Panc1 (cell line): ENCODE measurements at regions not wholly inside any gene's neighbourhood (a gene's known extent, or its start where the extent isn't known, plus 50 kb on each side); places are given as distances from the start of the nearest gene placed in this dataset.

ENCODE experiments used
- ATAC-seq: fragments of 200-7000 bp; cut with Tn5 transposase; 2 replicates; pipeline ENCODE4 v1.9.1; 2020; ENCODE audit warnings: mild to moderate bottlenecking, moderate library complexity
- BruUV-seq: library from RNA; stranded (reverse); fragments of 400-500 nt; replicated peaks from 2 replicates; lab custom pipeline; 2021; lab: Mats Ljungman, UMichigan
- CTCF ChIA-PET: fragments of 300-600 bp; sonication (Branson Sonifier 250); formaldehyde crosslinking; loops from one replicate; lab custom pipeline; 2022; ENCODE audit warnings: antibody characterized with exemption; lab: Charles Lee
- POLR2A ChIA-PET: fragments of 300-600 bp; sonication (Branson Sonifier 250); formaldehyde crosslinking; loops from one replicate; lab custom pipeline; 2022; ENCODE audit warnings: antibody characterized with exemption; lab: Charles Lee
- DNase-seq: peaks from one replicate; pipeline ENCODE4 v3.0.0-alpha.2; 2010; ENCODE audit warnings: low read depth, low spot score
- H3K27ac ChIP-seq: 2 replicates; pipeline ENCODE4 v1.5.1; 2011; ENCODE audit warnings: mild to moderate bottlenecking, low read length, inconsistent platforms
- H3K27me3 ChIP-seq: fragments of 200-500 bp; sonication (Bioruptor generic); 2 replicates; pipeline ENCODE4 v1.6.0; 2014; ENCODE audit warnings: low read length, inconsistent platforms; ENCODE audit not compliant: control insufficient read depth, insufficient read depth
- H3K36me3 ChIP-seq: fragments of 200-500 bp; sonication (Bioruptor generic); 2 replicates; pipeline ENCODE4 v1.5.1; 2014; ENCODE audit warnings: inconsistent platforms, mild to moderate bottlenecking, low read length, moderate library complexity; ENCODE audit not compliant: control insufficient read depth, insufficient read depth
- H3K4me1 ChIP-seq: 2 replicates; pipeline ENCODE4 v1.5.1; 2011; ENCODE audit warnings: inconsistent platforms, mild to moderate bottlenecking, low read length, moderate library complexity; ENCODE audit not compliant: control insufficient read depth, insufficient read depth
- H3K4me3 ChIP-seq, 2 experiments: 2 replicates each; pipeline ENCODE4 v1.5.1; 2011 to 2012; ENCODE audit warnings: low read depth in 2 of 2, low read length in 2 of 2, mild to moderate bottlenecking in 2 of 2, inconsistent platforms in 1 of 2, moderate library complexity in 1 of 2
- H3K9me3 ChIP-seq: fragments of 200-500 bp; sonication (Bioruptor generic); 2 replicates; pipeline ENCODE4 v1.5.1; 2014; ENCODE audit warnings: low read depth, mild to moderate bottlenecking, inconsistent platforms, low read length, moderate library complexity; ENCODE audit not compliant: control insufficient read depth, insufficient read depth
- CTCF ChIP-seq: fragments of 450-650 bp; IDR thresholded peaks from 2 replicates; pipeline ENCODE4 v1.5.1; 2017; ENCODE audit warnings: mild to moderate bottlenecking
- POLR2AphosphoS5 ChIP-seq: IDR thresholded peaks from 2 replicates; pipeline ENCODE4 v1.6.1; 2012; ENCODE audit warnings: mild to moderate bottlenecking, low read depth, low read length, moderate library complexity
- SIN3A ChIP-seq: IDR thresholded peaks from 2 replicates; pipeline ENCODE4 v1.6.1; 2012; ENCODE audit warnings: low read depth, mild to moderate bottlenecking, low read length, moderate library complexity, borderline replicate concordance; ENCODE audit not compliant: insufficient read depth
- TCF7L2 ChIP-seq: IDR thresholded peaks from 2 replicates; pipeline ENCODE4 v1.6.1; 2011; ENCODE audit warnings: mild to moderate bottlenecking, low read depth, low read length, inconsistent platforms
- in situ Hi-C: cut with HindIII; loops from 2 replicates; pipeline ENCODE4 v1.10.0; 2016; ENCODE audit warnings: low sequenced_read_pairs, low pct_unique_long_range_greater_than_20kb
- intact Hi-C: fragments of 100-400 bp; cut with micrococcal nuclease; formaldehyde crosslinking; loops from one replicate; pipeline ENCODE4 v1.10.0; 2022; ENCODE audit not compliant: unreplicated experiment
- TF ChIP-seq, protein P1 (sequence below), 2 experiments: IDR thresholded peaks; 2 replicates each; pipeline ENCODE4 v1.6.1; 2011 to 2012; ENCODE audit warnings: low read depth in 2 of 2, control low read depth in 1 of 2, low read length in 1 of 2, mild to moderate bottlenecking in 1 of 2, moderate library complexity in 1 of 2; ENCODE audit not compliant: insufficient read depth in 1 of 2

DNA sequence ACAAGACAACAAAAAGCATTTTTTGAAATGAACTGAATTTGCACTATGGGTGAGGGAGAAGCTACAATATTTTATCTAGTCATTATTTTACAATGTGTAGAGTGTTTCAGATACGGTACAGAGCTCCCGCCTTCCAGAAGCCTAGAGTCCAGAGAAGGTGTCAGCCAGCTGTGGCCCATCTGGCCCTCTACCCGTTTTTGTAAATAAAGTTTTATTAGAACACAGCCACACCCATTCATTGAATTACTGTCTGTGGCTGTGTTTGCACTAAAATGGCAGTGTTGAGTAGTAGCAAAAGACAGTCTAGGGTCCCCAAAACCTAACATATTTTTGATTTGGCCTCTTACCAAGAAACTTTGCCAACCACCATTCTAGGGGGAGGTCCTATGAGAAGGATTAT lies 162.0 kb downstream of the JCAD start:
- ATAC-seq (no peak), DNase-seq (no peak)
- ChIA-PET CTCF (no interaction called here), POLR2A (no interaction called here)
- Histone ChIP-seq H3K27ac (no peak overlapping the region), H3K27me3 (no peaks in the 10 kb centered on the region), H3K4me1 (no peaks in the 10 kb centered on the region), H3K9me3 (no peaks in the 10 kb centered on the region; the same call in 1 of the 2 replicates), H3K4me3 (no peak overlapping the region), H3K36me3 (no peaks in the 10 kb centered on the region)
- intact Hi-C loops (no loop called here), in situ Hi-C loops (no loop called here)
- no peak for TF ChIP-seq CTCF
- TF ChIP-seq POLR2AphosphoS5 = no peak
- no peak for TF ChIP-seq SIN3A
- TF ChIP-seq TCF7L2 = no peak
- TF ChIP-seq, protein P1, sequence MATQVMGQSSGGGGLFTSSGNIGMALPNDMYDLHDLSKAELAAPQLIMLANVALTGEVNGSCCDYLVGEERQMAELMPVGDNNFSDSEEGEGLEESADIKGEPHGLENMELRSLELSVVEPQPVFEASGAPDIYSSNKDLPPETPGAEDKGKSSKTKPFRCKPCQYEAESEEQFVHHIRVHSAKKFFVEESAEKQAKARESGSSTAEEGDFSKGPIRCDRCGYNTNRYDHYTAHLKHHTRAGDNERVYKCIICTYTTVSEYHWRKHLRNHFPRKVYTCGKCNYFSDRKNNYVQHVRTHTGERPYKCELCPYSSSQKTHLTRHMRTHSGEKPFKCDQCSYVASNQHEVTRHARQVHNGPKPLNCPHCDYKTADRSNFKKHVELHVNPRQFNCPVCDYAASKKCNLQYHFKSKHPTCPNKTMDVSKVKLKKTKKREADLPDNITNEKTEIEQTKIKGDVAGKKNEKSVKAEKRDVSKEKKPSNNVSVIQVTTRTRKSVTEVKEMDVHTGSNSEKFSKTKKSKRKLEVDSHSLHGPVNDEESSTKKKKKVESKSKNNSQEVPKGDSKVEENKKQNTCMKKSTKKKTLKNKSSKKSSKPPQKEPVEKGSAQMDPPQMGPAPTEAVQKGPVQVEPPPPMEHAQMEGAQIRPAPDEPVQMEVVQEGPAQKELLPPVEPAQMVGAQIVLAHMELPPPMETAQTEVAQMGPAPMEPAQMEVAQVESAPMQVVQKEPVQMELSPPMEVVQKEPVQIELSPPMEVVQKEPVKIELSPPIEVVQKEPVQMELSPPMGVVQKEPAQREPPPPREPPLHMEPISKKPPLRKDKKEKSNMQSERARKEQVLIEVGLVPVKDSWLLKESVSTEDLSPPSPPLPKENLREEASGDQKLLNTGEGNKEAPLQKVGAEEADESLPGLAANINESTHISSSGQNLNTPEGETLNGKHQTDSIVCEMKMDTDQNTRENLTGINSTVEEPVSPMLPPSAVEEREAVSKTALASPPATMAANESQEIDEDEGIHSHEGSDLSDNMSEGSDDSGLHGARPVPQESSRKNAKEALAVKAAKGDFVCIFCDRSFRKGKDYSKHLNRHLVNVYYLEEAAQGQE (IDR thresholded peaks at IDR 0.05; ENCODE audit: insufficient read depth in 1 of 2, low read depth in 2 of 2, low read length in 1 of 2) = no peak
- no TSS peak for BruUV-seq

- CTCF ChIA-PET = no interaction called here
- H3K27ac ChIP-seq = no peak overlapping the region
- H3K4me3 ChIP-seq = no peak overlapping the region
- H3K9me3 ChIP-seq = no peaks in the 10 kb centered on the region; the same call in 1 of the 2 replicates
- ATAC-seq = no peak
- TF ChIP-seq TCF7L2 = no peak
- TF ChIP-seq, protein P1 (IDR thresholded peaks at IDR 0.05; ENCODE audit: insufficient read depth in 1 of 2, low read depth in 2 of 2, low read length in 1 of 2) = no peak
- H3K27me3 ChIP-seq = no peaks in the 10 kb centered on the region
- no peaks in the 10 kb centered on the region for H3K36me3 ChIP-seq
- in situ Hi-C loops (no loop called here), intact Hi-C loops (no loop called here)
- no peaks in the 10 kb centered on the region for H3K4me1 ChIP-seq
- POLR2A ChIA-PET = no interaction called here
- no TSS peak for BruUV-seq
- DNase-seq = no peak
Measured at GRCh38 chr10:29896053-29896452, 163.3 kb downstream of the JCAD start.
